ENCODE measurements at regions not wholly inside any gene's neighbourhood (a gene's known extent, or its start where the extent isn't known, plus 50 kb on each side); places are given as distances from the start of the nearest gene placed in this dataset.

GRCh38 chr14:71583705-71584104 lies 348.5 kb upstream of the RGS6 start:
- DNase-seq: no peak

DNA sequence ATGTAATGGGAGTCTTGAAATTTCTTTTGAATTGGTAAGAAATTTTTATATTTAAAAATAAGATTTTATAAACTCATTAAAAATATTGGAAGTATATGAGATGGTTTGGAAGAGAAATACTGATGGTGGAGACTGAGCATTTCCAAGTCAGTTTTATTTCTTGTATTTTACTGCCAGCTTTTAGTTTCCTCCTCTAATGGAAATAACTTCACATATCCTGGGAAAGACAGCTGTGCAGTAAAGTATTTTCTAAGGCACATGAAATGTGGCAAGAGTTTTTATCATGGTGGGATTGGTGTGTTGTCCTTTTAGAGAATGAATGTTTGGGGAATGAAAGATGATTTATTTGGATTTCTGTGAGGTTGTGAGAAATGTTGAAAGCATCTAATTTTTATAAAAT lies 346.9 kb upstream of the RGS6 start:
- DNase-seq: no peak

DNA sequence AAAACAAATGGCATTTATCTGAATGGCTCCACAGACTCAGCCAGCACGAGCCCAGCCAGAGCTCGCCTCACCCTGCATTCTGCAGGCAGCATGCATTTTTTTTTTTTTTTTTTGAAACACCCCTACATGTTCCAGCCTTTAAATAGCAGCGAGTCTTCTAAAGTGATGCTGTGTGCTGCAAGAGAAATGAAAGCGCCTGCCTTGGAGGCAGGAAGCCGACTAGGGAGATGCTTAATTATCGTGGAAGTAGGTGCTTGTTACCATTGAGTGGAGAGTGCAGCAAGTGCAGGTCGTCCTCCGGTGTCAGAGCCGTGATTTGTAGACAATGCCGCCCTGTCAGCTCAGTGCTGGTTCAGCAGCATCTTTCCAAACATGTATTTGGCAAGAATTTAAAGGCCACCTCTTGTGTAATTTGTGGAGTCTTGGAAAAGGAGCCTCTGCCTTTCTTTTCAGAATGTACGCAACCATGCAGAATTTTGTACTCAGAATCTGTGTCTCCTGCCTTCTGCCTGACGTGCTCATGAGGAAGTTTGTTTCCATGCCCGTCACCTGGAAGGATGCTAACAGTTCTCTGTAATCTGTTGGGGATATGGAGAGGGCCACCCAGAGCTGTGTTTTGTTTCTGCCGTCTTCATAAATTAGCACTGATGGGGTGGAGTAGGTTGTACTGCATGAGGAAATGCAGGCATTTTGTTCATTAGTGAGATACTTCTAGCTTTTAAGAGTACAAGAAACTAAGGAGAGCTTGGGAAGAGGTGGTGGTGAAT lies 345.9 kb upstream of the RGS6 start:
- no peak for DNase-seq

GRCh38 chr14:71588028-71588427 lies 344.2 kb upstream of the RGS6 start:
- DNase-seq: peak in 1 of 3 donors; percentile 50

- DNase-seq: no peak
Observed at GRCh38 chr14:71588576-71589215, 343.5 kb upstream of the RGS6 start.

- DNase-seq: peak in 2 of 3 donors; percentile 16 to 57
Observed at GRCh38 chr14:71589609-71590008, 342.6 kb upstream of the RGS6 start.

- DNase-seq: no peak
Observed at GRCh38 chr14:71590131-71590530, 342.1 kb upstream of the RGS6 start.

DNA sequence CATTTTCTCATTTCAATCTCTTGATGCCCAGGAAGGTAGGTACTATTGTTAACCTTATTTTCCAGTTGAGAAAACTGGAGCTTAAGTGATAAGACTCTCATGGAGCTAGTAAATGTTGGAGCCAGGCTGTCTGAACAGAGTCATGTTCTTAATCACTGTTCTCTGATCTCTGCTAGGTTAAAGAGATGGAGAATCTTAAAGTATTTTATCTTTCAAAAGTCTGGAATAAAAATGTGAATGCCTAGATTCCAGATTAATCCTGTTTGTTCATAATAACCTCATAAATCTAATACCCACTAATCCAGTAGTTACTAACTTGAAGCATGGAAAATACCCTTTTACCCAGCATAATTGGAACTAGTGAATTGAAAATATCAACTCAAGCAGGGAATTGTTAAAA lies 341.0 kb upstream of the RGS6 start:
- no peak for DNase-seq

GRCh38 chr14:71591929-71592328 lies 340.3 kb upstream of the RGS6 start:
- peak; percentile 27 to 65 (median 53) for DNase-seq

GRCh38 chr14:71592361-71592760 lies 339.9 kb upstream of the RGS6 start:
- no peak for DNase-seq

DNA sequence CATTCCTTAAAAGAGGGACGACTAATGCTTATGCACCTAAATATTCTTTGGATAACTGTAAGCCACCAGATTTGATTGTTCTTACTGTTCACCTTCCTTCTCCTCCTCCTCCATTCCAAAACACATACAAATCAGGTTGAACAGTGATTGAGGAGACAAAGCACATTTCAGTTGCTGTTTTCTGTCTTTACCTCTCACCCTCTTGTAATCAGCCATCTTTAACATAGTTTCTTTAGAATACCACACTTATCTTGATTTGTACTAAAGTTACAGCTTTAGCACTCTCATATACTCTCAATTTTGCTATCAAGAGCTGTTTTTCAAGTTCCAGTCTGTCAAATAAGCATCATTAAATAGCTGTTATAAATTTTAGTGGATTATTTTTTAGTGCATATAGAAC lies 338.3 kb upstream of the RGS6 start:
- DNase-seq: no peak

GRCh38 chr14:71594821-71595220 lies 337.4 kb upstream of the RGS6 start:
- DNase-seq: peak in 1 of 3 donors; percentile 45

- DNase-seq: no peak
Observed at GRCh38 chr14:71595441-71595840, 336.8 kb upstream of the RGS6 start.

GRCh38 chr14:71597287-71597920 lies 334.8 kb upstream of the RGS6 start:
- no peak for DNase-seq

- DNase-seq: no peak
Observed at GRCh38 chr14:71597955-71598660, 334.1 kb upstream of the RGS6 start.

- no peak for DNase-seq
Observed at GRCh38 chr14:71600309-71600708, 331.9 kb upstream of the RGS6 start.

DNA sequence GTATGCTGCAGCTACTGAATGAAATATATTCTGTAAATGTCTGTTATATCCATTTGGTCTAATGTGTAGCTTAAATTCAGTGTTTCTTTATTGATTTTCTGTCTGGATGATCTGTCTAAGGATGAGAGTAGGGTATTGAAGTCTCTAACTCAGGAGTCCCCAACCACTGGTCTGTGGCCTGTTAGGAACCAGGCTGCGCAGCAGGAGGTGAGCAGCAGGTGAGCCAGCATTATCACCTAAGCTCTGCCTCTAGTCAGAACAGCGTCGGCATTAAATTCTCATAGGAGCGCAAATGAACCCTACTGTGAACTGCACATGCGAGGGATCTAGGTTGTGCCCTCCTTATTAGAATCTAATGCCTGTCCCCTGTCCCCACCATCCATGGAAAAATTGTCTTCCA lies 329.7 kb upstream of the RGS6 start:
- DNase-seq: no peak

DNA sequence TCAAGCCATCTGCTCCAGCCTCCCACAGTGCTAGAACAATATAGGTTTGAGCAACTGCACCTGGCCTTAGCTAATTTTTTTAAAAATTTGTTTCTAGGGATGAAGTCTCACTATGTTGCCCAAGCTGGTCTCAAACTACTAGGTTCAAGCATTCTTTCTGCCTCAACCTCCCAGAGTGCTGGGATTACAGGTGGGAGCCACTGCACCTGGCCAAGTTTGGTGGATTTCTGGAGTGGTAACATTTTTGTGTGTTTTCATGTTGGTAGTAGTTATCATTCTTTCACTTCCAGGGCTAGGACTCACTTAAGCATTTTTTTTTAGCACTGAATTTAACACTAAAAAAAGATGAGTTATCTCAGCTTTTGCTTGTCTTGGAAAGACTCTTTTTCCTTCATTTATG lies 328.0 kb upstream of the RGS6 start:
- no peak for DNase-seq

- no peak for DNase-seq
Observed at GRCh38 chr14:71606064-71606463, 326.2 kb upstream of the RGS6 start.

GRCh38 chr14:71606575-71606974 lies 325.7 kb upstream of the RGS6 start:
- no peak for DNase-seq

DNA sequence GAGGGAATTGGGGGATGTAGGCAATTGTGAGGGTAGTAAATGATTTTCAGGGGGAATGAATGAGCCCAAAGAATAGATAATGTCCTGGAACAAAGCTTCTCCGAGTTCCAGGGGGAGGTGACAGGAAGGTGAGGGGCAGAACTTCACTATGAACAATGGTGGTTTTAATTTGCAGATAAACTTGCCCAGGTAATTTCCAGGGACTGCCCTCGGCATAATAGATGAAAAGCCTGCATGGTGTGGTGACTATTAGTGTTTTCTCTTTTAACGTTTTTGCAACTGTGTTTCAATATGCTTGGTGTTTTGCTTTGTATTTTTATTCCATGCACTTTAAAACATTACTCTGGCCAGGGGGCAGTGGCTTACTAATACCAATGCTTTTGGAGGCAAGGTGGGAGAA lies 325.2 kb upstream of the RGS6 start:
- DNase-seq: no peak

- DNase-seq: no peak
Observed at GRCh38 chr14:71610149-71610548, 322.1 kb upstream of the RGS6 start.

- DNase-seq: no peak
Observed at GRCh38 chr14:71610797-71611196, 321.4 kb upstream of the RGS6 start.

- peak in 2 of 3 donors; percentile 25 to 38 for DNase-seq
Observed at GRCh38 chr14:71613168-71613567, 319.1 kb upstream of the RGS6 start.

Measured in suppressor macrophage treated with lipopolysaccharide for 1 hour (primary cell).